Ovary (tissue), 7 donors: ENCODE measurements at regions not wholly inside any gene's neighbourhood (a gene's known extent, or its start where the extent isn't known, plus 50 kb on each side); places are given as distances from the start of the nearest gene placed in this dataset.

ENCODE experiments used
- DNase-seq, 5 donors: peaks; one replicate each; pipeline ENCODE4 v3.0.0-alpha.2; 2019 to 2020
- H3K27ac ChIP-seq, 2 donors: fragments of 200-600 bp; one replicate each; pipeline versions ENCODE4 v1.5.1 to v1.8.0; 2019 to 2022
- H3K27me3 ChIP-seq: fragments of 200-600 bp; one replicate; pipeline ENCODE4 v1.8.0; 2022
- H3K36me3 ChIP-seq: fragments of 200-600 bp; sonication (generic); one replicate; pipeline ENCODE4 v1.5.1; 2019
- H3K4me1 ChIP-seq: one replicate; pipeline ENCODE4 v1.8.1; 2013; ENCODE audit warnings: mild to moderate bottlenecking, moderate library complexity; ENCODE audit not compliant: insufficient read depth
- H3K4me3 ChIP-seq: fragments of 200-600 bp; sonication (generic); one replicate; pipeline ENCODE4 v1.5.1; 2017
- H3K9me3 ChIP-seq, 2 donors: fragments of 200-600 bp in 1 of 2; sonication (generic) in 1 of 2; one replicate each; pipeline versions ENCODE4 v1.5.1 to v1.8.1; 2013 to 2019; ENCODE audit warnings: mild to moderate bottlenecking in 1 of 2, moderate library complexity in 1 of 2
- CTCF ChIP-seq, 3 donors: fragments of 450-650 bp in 2 of 3; fragments of 200-600 bp in 1 of 3; IDR thresholded peaks; one replicate each; pipeline versions ENCODE4 v1.5.1 to v1.8.0; 2016 to 2022; ENCODE audit warnings: antibody characterized with exemption in 3 of 3, mild to moderate bottlenecking in 1 of 3
- EP300 ChIP-seq: sonication (generic); formaldehyde crosslinking; IDR thresholded peaks from one replicate; pipeline ENCODE4 v1.6.1; 2017; ENCODE audit warnings: antibody characterized with exemption
- POLR2A ChIP-seq: fragments of 450-650 bp; IDR thresholded peaks from one replicate; pipeline ENCODE4 v1.6.1; 2017; ENCODE audit warnings: antibody characterized with exemption, mild to moderate bottlenecking, moderate library complexity
- WGBS, 3 donors: extraction: QIAGEN DNeasy Blood & Tissue Kit in 1 of 3; methylation state at CpG; one replicate each; pipeline versions ENCODE4 v1.1.5 to v1.1.7; 2013 to 2017; 5-methylcytosine and 5-hydroxymethylcytosine counted together
- intact Hi-C, 4 donors: fragments of 100-400 bp; cut with DNase I; formaldehyde crosslinking; loops; one replicate each; pipeline versions ENCODE4 v1.11.0 to v1.15.1; 2022 to 2023
- donor health status: DM: no; HTN: no; CAD: no; lungs with moderate emphysema.
- donor health status: DM: no; HTN: no; CAD: no.
- donor health status: Bipolar disorder and iron deficiency.
- donor health status: DM: no; HTN: no; CAD: no.
- donor health status: DM: yes; HTN: yes; CAD: no.

- peaks cover 2% of the 10 kb centered on the region for H3K36me3 ChIP-seq
- 88 to 92% (median 92%) methylated on average over 2 of the region's 2 CpGs for WGBS, 3 donors
- no peak for TF ChIP-seq POLR2A
- TF ChIP-seq EP300: no peak
- no peak for TF ChIP-seq CTCF (IDR thresholded peaks at IDR 0.05)
- H3K4me1 ChIP-seq: no peaks in the 10 kb centered on the region
- intact Hi-C loops: no loop called here
- no peak for DNase-seq
- H3K27me3 ChIP-seq: no peaks in the 10 kb centered on the region
- H3K9me3 ChIP-seq: no peaks in the 10 kb centered on the region
- no peak overlapping the region for H3K27ac ChIP-seq
- no peak overlapping the region for H3K4me3 ChIP-seq
These were observed 249.8 kb upstream of the AADAT start for GRCh38 chr4:170339522-170339921.

DNA sequence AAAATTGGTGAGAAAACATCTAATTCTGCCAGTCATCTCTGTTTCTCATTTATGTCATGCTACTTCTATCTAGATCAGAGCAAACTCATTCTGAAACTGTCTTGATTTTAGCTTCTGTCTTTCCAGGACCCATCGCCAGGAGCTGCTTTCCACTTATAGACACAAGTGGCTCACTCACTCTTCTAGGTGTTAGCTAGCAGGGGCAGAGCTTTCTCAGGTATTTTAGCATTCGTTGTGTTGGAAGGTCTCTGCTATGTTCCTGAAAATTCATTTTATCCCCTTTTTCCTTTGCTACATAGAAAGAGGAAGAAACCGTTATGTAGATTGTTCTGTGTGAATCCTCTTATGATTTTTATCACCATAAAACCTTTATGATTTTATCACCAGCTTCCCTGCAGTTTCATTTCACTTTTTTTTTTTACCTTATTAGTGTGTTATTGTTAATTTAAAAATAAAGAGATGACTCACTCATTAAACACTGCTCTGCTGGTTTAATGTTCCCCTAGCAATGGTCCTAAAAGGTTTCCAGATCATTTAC lies 246.6 kb upstream of the AADAT start:
- Histone ChIP-seq H3K4me1 (no peaks in the 10 kb centered on the region), H3K4me3 (no peak overlapping the region), H3K9me3 (no peaks in the 10 kb centered on the region), H3K27ac (no peak overlapping the region), H3K36me3 (peaks cover 2% of the 10 kb centered on the region), H3K27me3 (no peaks in the 10 kb centered on the region)
- intact Hi-C loops: no loop called here
- no peak for DNase-seq
- WGBS, 3 donors: 74 to 79% (median 75%) methylated on average over 3 of the region's 3 CpGs
- TF ChIP-seq EP300 (no peak), CTCF (IDR thresholded peaks at IDR 0.05) (no peak), POLR2A (no peak)

DNA sequence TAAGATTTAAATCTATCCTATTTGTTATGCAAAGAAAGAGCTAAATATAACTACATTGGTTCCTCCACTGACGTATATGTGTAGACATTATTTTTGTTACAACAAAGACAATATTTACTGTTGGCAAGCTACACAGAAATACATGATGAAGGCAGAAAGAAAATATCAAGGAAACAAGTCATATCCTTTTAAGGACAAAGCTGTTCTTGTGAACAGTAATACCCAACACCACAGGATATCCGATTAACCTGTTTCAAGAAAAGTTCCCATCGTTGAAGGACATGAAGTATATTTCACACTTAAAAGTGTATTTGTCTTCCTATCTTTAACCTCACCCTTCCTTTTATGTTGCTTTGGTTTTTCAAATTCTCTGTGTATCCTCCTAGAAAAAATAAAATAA lies 235.8 kb upstream of the AADAT start:
- 14 to 44% (median 19%) methylated on average over 3 of the region's 3 CpGs for WGBS, 3 donors

DNA sequence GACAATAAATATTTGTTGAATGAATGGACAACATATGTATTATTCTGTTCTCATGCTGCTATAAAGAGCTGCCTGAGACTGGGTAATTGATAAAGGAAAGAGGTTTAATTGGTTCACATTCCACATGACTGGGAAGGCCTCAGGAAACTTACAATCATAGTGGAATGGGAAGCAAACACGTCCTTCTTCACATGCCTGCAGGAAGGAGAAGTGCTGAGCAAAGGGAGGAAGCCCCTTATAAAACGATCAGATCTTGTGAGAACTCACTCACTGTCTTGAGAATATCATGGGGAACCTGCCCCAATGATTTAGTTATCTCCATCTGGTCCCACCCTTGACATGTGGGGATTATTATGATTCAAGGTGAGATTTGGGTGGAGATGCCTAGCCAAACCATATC lies 233.9 kb upstream of the AADAT start:
- TF ChIP-seq EP300 (no peak), POLR2A (no peak), CTCF (IDR thresholded peaks at IDR 0.05) (no peak)
- Histone ChIP-seq H3K36me3 (no peaks in the 10 kb centered on the region), H3K4me1 (no peaks in the 10 kb centered on the region), H3K27ac (no peak overlapping the region), H3K9me3 (no peaks in the 10 kb centered on the region), H3K27me3 (no peaks in the 10 kb centered on the region), H3K4me3 (no peak overlapping the region)
- WGBS, 3 donors: 66 to 71% (median 69%) methylated on average over 2 of the region's 2 CpGs
- no peak for DNase-seq
- intact Hi-C loops: no loop called here

More for the DNA sequence above, 235.8 kb upstream of the AADAT start:
- Histone ChIP-seq H3K27ac (no peak overlapping the region), H3K9me3 (no peaks in the 10 kb centered on the region), H3K27me3 (no peaks in the 10 kb centered on the region), H3K36me3 (no peaks in the 10 kb centered on the region), H3K4me3 (no peak overlapping the region), H3K4me1 (no peaks in the 10 kb centered on the region)
- no peak for TF ChIP-seq POLR2A
- TF ChIP-seq EP300: no peak
- TF ChIP-seq CTCF (IDR thresholded peaks at IDR 0.05): no peak
- no peak for DNase-seq
- intact Hi-C loops: no loop called here
